A673 (cell line): ENCODE measurements at regions not wholly inside any gene's neighbourhood (a gene's known extent, or its start where the extent isn't known, plus 50 kb on each side); places are given as distances from the start of the nearest gene placed in this dataset.
"Not testable (repeated sequence)": the region's sequence is repeated elsewhere in the genome, so short reads cannot be mapped to it uniquely, and the experiment has no call there.

Source experiments
- BruUV-seq: library from RNA; stranded (reverse); fragments of 400-500 nt; replicated peaks from 2 replicates; lab custom pipeline; 2021; lab: Mats Ljungman, UMichigan
- CTCF ChIA-PET: fragments of 300-600 bp; sonication (Branson Sonifier 250); formaldehyde crosslinking; loops from one replicate; lab custom pipeline; 2022; ENCODE audit warnings: antibody characterized with exemption; lab: Charles Lee
- POLR2A ChIA-PET: fragments of 300-600 bp; sonication (Branson Sonifier 250); formaldehyde crosslinking; loops from one replicate; lab custom pipeline; 2022; ENCODE audit warnings: antibody characterized with exemption; ENCODE audit not compliant: low non-redundant PET; lab: Charles Lee
- DNase-seq: peaks from one replicate; pipeline ENCODE4 v3.0.0-alpha.2; 2015; ENCODE audit warnings: low spot score
- H3K27ac ChIP-seq: fragments of 200-600 bp; sonication (generic); 2 replicates; pipeline ENCODE4 v1.5.1; 2016; ENCODE audit warnings: mixed run types, low read depth, mild to moderate bottlenecking, mixed read lengths, antibody characterized with exemption, low read length; ENCODE audit not compliant: poor library complexity, severe bottlenecking
- H3K27me3 ChIP-seq: fragments of 200-600 bp; sonication (generic); replicated peaks from 2 replicates; pipeline ENCODE4 v1.6.1; 2017; ENCODE audit warnings: mixed run types, low read depth, mild to moderate bottlenecking, mixed read lengths, antibody characterized with exemption, low read length; ENCODE audit not compliant: insufficient read depth, poor library complexity
- H3K36me3 ChIP-seq: fragments of 200-600 bp; sonication (generic); 2 replicates; pipeline ENCODE4 v1.6.1; 2016; ENCODE audit warnings: mixed run types, mild to moderate bottlenecking, mixed read lengths, antibody characterized with exemption, low read length; ENCODE audit not compliant: insufficient read depth, poor library complexity, severe bottlenecking
- H3K4me1 ChIP-seq: fragments of 200-600 bp; sonication (generic); 2 replicates; pipeline ENCODE4 v1.6.1; 2017; ENCODE audit warnings: mixed run types, mild to moderate bottlenecking, mixed read lengths, antibody characterized with exemption, low read length; ENCODE audit not compliant: insufficient read depth, poor library complexity, severe bottlenecking
- H3K4me3 ChIP-seq: fragments of 200-600 bp; sonication (generic); 2 replicates; pipeline ENCODE4 v1.5.1; 2016; ENCODE audit warnings: low read depth, mixed run types, mild to moderate bottlenecking, mixed read lengths, low read length; ENCODE audit not compliant: poor library complexity, severe bottlenecking
- H3K9me3 ChIP-seq: fragments of 200-600 bp; sonication (generic); 2 replicates; pipeline ENCODE4 v1.6.1; 2016; ENCODE audit warnings: mixed run types, low read depth, mild to moderate bottlenecking, mixed read lengths, antibody characterized with exemption, low read length; ENCODE audit not compliant: poor library complexity, severe bottlenecking
- CTCF ChIP-seq: fragments of 300-800, 200-600 bp; sonication (generic); conservative IDR thresholded peaks from 2 replicates; pipeline ENCODE4 v1.5.1; 2017; ENCODE audit warnings: low read depth, mild to moderate bottlenecking, antibody characterized with exemption, low read length, moderate library complexity, mixed read lengths
- EZH2 ChIP-seq: fragments of 200-600 bp; sonication (generic); IDR thresholded peaks from 2 replicates; pipeline ENCODE4 v1.6.1; 2017; ENCODE audit warnings: borderline replicate concordance, low read depth, mild to moderate bottlenecking, mixed read lengths, antibody characterized with exemption, low read length; ENCODE audit not compliant: poor library complexity, severe bottlenecking
- intact Hi-C: fragments of 100-400 bp; cut with micrococcal nuclease; formaldehyde crosslinking; loops from one replicate; pipeline ENCODE4 v1.10.0; 2022; ENCODE audit not compliant: unreplicated experiment

GRCh38 chr11:38339835-38340440 is 1741.9 kb upstream of the RAG2 start:
- Histone ChIP-seq H3K27ac (no peak overlapping the region), H3K36me3 (no peaks in the 10 kb centered on the region), H3K4me3 (no peak overlapping the region), H3K4me1 (no peaks in the 10 kb centered on the region), H3K27me3 (no peaks in the 10 kb centered on the region), H3K9me3 (no peaks in the 10 kb centered on the region)
- ChIA-PET CTCF (no interaction called here), POLR2A (no interaction called here)
- intact Hi-C loops: no loop called here
- no peak for DNase-seq
- TF ChIP-seq CTCF (no peak), EZH2 (no peak)
- no TSS peak for BruUV-seq

- BruUV-seq, DNase-seq, CTCF ChIA-PET, H3K4me1 ChIP-seq, H3K36me3 ChIP-seq, H3K27ac ChIP-seq, POLR2A ChIA-PET, H3K27me3 ChIP-seq, H3K9me3 ChIP-seq, H3K4me3 ChIP-seq, intact Hi-C loops: not testable (repeated sequence)
These were observed 1740.0 kb upstream of the RAG2 start for GRCh38 chr11:38338022-38338421.

- no peak for DNase-seq
- H3K27me3 ChIP-seq: no peaks in the 10 kb centered on the region
- intact Hi-C loops: no loop called here
- no peaks in the 10 kb centered on the region for H3K4me1 ChIP-seq
- H3K4me3 ChIP-seq: no peak overlapping the region
- H3K27ac ChIP-seq: no peak overlapping the region
- no peaks in the 10 kb centered on the region for H3K36me3 ChIP-seq
- H3K9me3 ChIP-seq: no peaks in the 10 kb centered on the region
- no peak for TF ChIP-seq CTCF
- no peak for TF ChIP-seq EZH2
- ChIA-PET POLR2A (no interaction called here), CTCF (no interaction called here)
- BruUV-seq: no TSS peak
These were observed 1734.0 kb upstream of the RAG2 start for GRCh38 chr11:38332046-38332445.

GRCh38 chr11:38330578-38330977 is 1732.5 kb upstream of the RAG2 start:
- Histone ChIP-seq H3K4me1 (no peaks in the 10 kb centered on the region), H3K9me3 (no peaks in the 10 kb centered on the region), H3K27me3 (no peaks in the 10 kb centered on the region), H3K27ac (no peak overlapping the region), H3K36me3 (no peaks in the 10 kb centered on the region), H3K4me3 (no peak overlapping the region)
- ChIA-PET POLR2A (no interaction called here), CTCF (no interaction called here)
- no TSS peak for BruUV-seq
- DNase-seq: no peak
- no peak for TF ChIP-seq CTCF
- TF ChIP-seq EZH2: no peak
- intact Hi-C loops: no loop called here
